HEK293 (cell line): ENCODE measurements at regions not wholly inside any gene's neighbourhood (a gene's known extent, or its start where the extent isn't known, plus 50 kb on each side); places are given as distances from the start of the nearest gene placed in this dataset.

Experiments used
- CTCF ChIA-PET: fragments of 350-600 bp; formaldehyde crosslinking; extraction: SDS; loops from one replicate; lab custom pipeline; 2021; ENCODE audit warnings: antibody characterized with exemption; lab: Yijun Ruan, JAX
- POLR2A ChIA-PET: fragments of 300-600 bp; formaldehyde crosslinking; extraction: SDS; loops from one replicate; lab custom pipeline; 2020; ENCODE audit warnings: antibody characterized with exemption, inconsistent platforms; lab: Yijun Ruan, JAX
- H3K27ac ChIP-seq: fragments of 200-500 bp; sonication (Bioruptor generic); 2 replicates; pipeline ENCODE4 v1.5.1; 2014; ENCODE audit warnings: low read depth, low read length, control low read depth, inconsistent platforms; ENCODE audit errors: extremely low read depth
- H3K36me3 ChIP-seq, 2 experiments: fragments of 200-500 bp in 1 of 2; sonication (Bioruptor generic) in 1 of 2; 1 replicate in 1 of 2; 2 replicates in 1 of 2; pipeline ENCODE4 v1.5.1; 2014 to 2017; ENCODE audit warnings: inconsistent platforms in 2 of 2, low read length in 2 of 2; ENCODE audit not compliant: control insufficient read depth in 2 of 2, insufficient read depth in 1 of 2
- H3K4me1 ChIP-seq: fragments of 200-500 bp; sonication (Bioruptor generic); 2 replicates; pipeline ENCODE4 v1.5.1; 2014; ENCODE audit warnings: mild to moderate bottlenecking, low read length, inconsistent platforms; ENCODE audit not compliant: control insufficient read depth, insufficient read depth
- H3K4me3 ChIP-seq: 2 replicates; pipeline ENCODE4 v1.5.1; 2011; ENCODE audit warnings: low read depth, mild to moderate bottlenecking, control low read depth, low read length, moderate library complexity
- H3K9me3 ChIP-seq: fragments of 200-500 bp; sonication (Bioruptor generic); 2 replicates; pipeline ENCODE4 v1.5.1; 2014; ENCODE audit warnings: low read depth, low read length, inconsistent platforms; ENCODE audit not compliant: control insufficient read depth, insufficient read depth
- BCL6B ChIP-seq: fragments of 450-650 bp; formaldehyde crosslinking; IDR thresholded peaks from 2 replicates; pipeline ENCODE4 v1.5.1; 2017; ENCODE audit warnings: missing biosample characterization, missing genetic modification characterization
- HIC1 ChIP-seq: fragments of 450-650 bp; formaldehyde crosslinking; IDR thresholded peaks from 2 replicates; pipeline ENCODE4 v1.5.1; 2016; ENCODE audit warnings: missing biosample characterization, missing genetic modification characterization
- KLF8 ChIP-seq: fragments of 450-650 bp; formaldehyde crosslinking; IDR thresholded peaks from 2 replicates; pipeline ENCODE4 v1.5.1; 2016; ENCODE audit warnings: missing biosample characterization, missing genetic modification characterization
- MZF1 ChIP-seq: fragments of 450-650 bp; formaldehyde crosslinking; IDR thresholded peaks from 2 replicates; pipeline ENCODE4 v1.5.1; 2017; ENCODE audit warnings: missing biosample characterization, missing genetic modification characterization, borderline replicate concordance
- PATZ1 ChIP-seq: fragments of 450-650 bp; formaldehyde crosslinking; IDR thresholded peaks from 2 replicates; pipeline ENCODE4 v1.5.1; 2016; ENCODE audit warnings: missing biosample characterization, missing genetic modification characterization
- YY2 ChIP-seq: fragments of 450-650 bp; formaldehyde crosslinking; IDR thresholded peaks from 2 replicates; pipeline ENCODE4 v1.5.1; 2016; ENCODE audit warnings: missing biosample characterization, missing genetic modification characterization
- ZBTB26 ChIP-seq: fragments of 450-650 bp; formaldehyde crosslinking; optimal IDR thresholded peaks from 2 replicates; pipeline ENCODE3; 2016; ENCODE audit warnings: missing biosample characterization, mild to moderate bottlenecking, missing genetic modification characterization
- ZFHX2 ChIP-seq: fragments of 450-650 bp; formaldehyde crosslinking; conservative IDR thresholded peaks from 2 replicates; pipeline ENCODE4 v1.5.1; 2016; ENCODE audit warnings: missing biosample characterization, missing genetic modification characterization
- ZNF155 ChIP-seq: fragments of 450-650 bp; formaldehyde crosslinking; IDR thresholded peaks from 2 replicates; pipeline ENCODE4 v1.5.1; 2016; ENCODE audit warnings: missing biosample characterization, missing genetic modification characterization
- ZNF169 ChIP-seq: fragments of 450-650 bp; formaldehyde crosslinking; IDR thresholded peaks from 2 replicates; pipeline ENCODE4 v1.5.1; 2016; ENCODE audit warnings: missing biosample characterization, missing genetic modification characterization
- ZNF19 ChIP-seq: fragments of 450-650 bp; formaldehyde crosslinking; IDR thresholded peaks from 2 replicates; pipeline ENCODE4; 2016; ENCODE audit warnings: missing biosample characterization, missing genetic modification characterization, low read depth
- ZNF248 ChIP-seq: fragments of 450-650 bp; formaldehyde crosslinking; IDR thresholded peaks from 2 replicates; pipeline ENCODE4 v1.5.1; 2017; ENCODE audit warnings: missing biosample characterization, missing genetic modification characterization
- ZNF501 ChIP-seq: fragments of 450-650 bp; formaldehyde crosslinking; IDR thresholded peaks from 2 replicates; pipeline ENCODE4 v1.5.1; 2016; ENCODE audit warnings: missing biosample characterization, missing genetic modification characterization
- ZNF544 ChIP-seq: fragments of 450-650 bp; formaldehyde crosslinking; IDR thresholded peaks from 2 replicates; pipeline ENCODE4 v1.5.0; 2017; ENCODE audit warnings: missing biosample characterization, missing genetic modification characterization
- ZNF548 ChIP-seq: fragments of 450-650 bp; formaldehyde crosslinking; IDR thresholded peaks from 2 replicates; pipeline ENCODE4 v1.5.1; 2016; ENCODE audit warnings: missing biosample characterization, missing genetic modification characterization
- ZNF549 ChIP-seq: fragments of 450-650 bp; IDR thresholded peaks from 2 replicates; pipeline ENCODE4 v1.5.1; 2018; ENCODE audit warnings: missing biosample characterization, missing genetic modification characterization, mild to moderate bottlenecking, inconsistent platforms, moderate library complexity
- ZNF704 ChIP-seq: fragments of 450-650 bp; formaldehyde crosslinking; IDR thresholded peaks from 2 replicates; pipeline ENCODE4 v1.5.1; 2016; ENCODE audit warnings: missing biosample characterization, missing genetic modification characterization
- ZSCAN4 ChIP-seq: fragments of 450-650 bp; formaldehyde crosslinking; IDR thresholded peaks from 2 replicates; pipeline ENCODE4 v1.5.1; 2017; ENCODE audit warnings: missing biosample characterization, missing genetic modification characterization
- ZXDB ChIP-seq: fragments of 450-650 bp; formaldehyde crosslinking; IDR thresholded peaks from 2 replicates; pipeline ENCODE4 v1.5.1; 2016; ENCODE audit warnings: missing biosample characterization, missing genetic modification characterization

GRCh38 chr17:70563281-70563820 is 394.0 kb downstream of the KCNJ2 start:
- no peak overlapping the region for H3K27ac ChIP-seq
- ChIA-PET CTCF (interaction anchor here (1.7 kb wide), 1 partner anchor 11 kb away, joined by 5 read pairs; no protein-coding TSS in a partner anchor), POLR2A (no interaction called here)
- 0 out of 2 replicates have a peak, but pooled peaks cover 3% of the 10 kb centered on the region for H3K4me1 ChIP-seq
- no peak overlapping the region for H3K4me3 ChIP-seq
- TF ChIP-seq MZF1 (tag by site-specific recombination) (0 out of 2 replicates have a peak, but pooled peaks have one; percentile 27), ZNF501 (no peak), ZXDB (tag by site-specific recombination) (no peak), BCL6B (tag by site-specific recombination) (peak; percentile 34; the same call in 1 of the 2 replicates), ZNF548 (no peak), ZNF155 (tag by site-specific recombination) (no peak), ZNF549 (tag by site-specific recombination) (peak; percentile 98), ZNF544 (tag by site-specific recombination) (no peak), HIC1 (tag by site-specific recombination) (no peak), ZFHX2 (tag by site-specific recombination) (no peak), KLF8 (tag by site-specific recombination) (no peak), ZNF248 (tag by site-specific recombination) (no peak)
- H3K36me3 ChIP-seq, result no peaks in the 10 kb centered on the region; a peak in 1 of 3 replicates
- H3K9me3 ChIP-seq, result no peaks in the 10 kb centered on the region

GRCh38 chr17:70564006-70564620 is 394.8 kb downstream of the KCNJ2 start:
- no peaks in the 10 kb centered on the region; a peak in 1 of 3 replicates for H3K36me3 ChIP-seq
- no peak overlapping the region for H3K27ac ChIP-seq
- H3K4me3 ChIP-seq, result no peak overlapping the region
- 0 out of 2 replicates have a peak, but pooled peaks cover 3% of the 10 kb centered on the region for H3K4me1 ChIP-seq
- TF ChIP-seq ZSCAN4 (tag by site-specific recombination) (no peak), ZNF169 (tag by site-specific recombination) (no peak), ZNF548 (no peak), YY2 (tag by site-specific recombination) (no peak), ZNF19 (tag by site-specific recombination) (no peak), PATZ1 (tag by site-specific recombination) (no peak), ZBTB26 (tag by site-specific recombination) (no peak), ZNF704 (tag by site-specific recombination) (no peak)
- H3K9me3 ChIP-seq, result no peaks in the 10 kb centered on the region
- ChIA-PET CTCF (no interaction called here), POLR2A (no interaction called here)
